MG63 (cell line): ENCODE measurements at regions not wholly inside any gene's neighbourhood (a gene's known extent, or its start where the extent isn't known, plus 50 kb on each side); places are given as distances from the start of the nearest gene placed in this dataset.

Experiments
- DNase-seq: peaks from one replicate; pipeline ENCODE4 v3.0.0-alpha.2; 2020
- H3K27me3 ChIP-seq: fragments of 250-450 bp; sonication (Bioruptor Pico); 2 replicates; pipeline ENCODE4 v1.5.1; 2020; ENCODE audit warnings: mild to moderate bottlenecking, moderate library complexity
- H3K36me3 ChIP-seq: fragments of 250-450 bp; sonication (Bioruptor Pico); 2 replicates; pipeline ENCODE4 v1.5.1; 2020; ENCODE audit warnings: mild to moderate bottlenecking, moderate library complexity
- H3K4me3 ChIP-seq: fragments of 250-450 bp; sonication (Bioruptor Pico); 2 replicates; pipeline ENCODE4 v1.5.1; 2020; ENCODE audit warnings: mild to moderate bottlenecking, moderate library complexity
- H3K9me3 ChIP-seq: fragments of 250-450 bp; sonication (Bioruptor Pico); 2 replicates; pipeline ENCODE4 v1.5.1; 2020; ENCODE audit warnings: mild to moderate bottlenecking, moderate library complexity

DNA sequence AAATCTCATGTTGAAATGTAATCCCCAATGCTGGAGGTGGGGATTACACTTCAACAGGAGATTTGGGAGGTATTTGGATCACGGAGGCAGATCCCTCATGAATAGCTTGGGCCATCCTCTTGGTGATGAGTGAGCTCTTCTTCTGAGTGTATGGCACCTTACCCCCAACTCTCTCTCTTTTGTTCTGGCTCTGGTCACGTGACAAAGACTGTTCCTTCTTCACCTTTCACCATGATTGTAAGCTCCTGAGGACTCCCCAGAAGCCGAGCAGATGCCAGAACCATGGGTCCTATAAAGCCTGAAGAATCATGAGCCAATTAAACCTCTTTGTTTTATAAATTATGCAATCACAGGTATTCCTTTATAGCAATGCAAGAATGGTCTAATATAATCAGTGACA is 684.2 kb downstream of the LIG4 start:
- Histone ChIP-seq H3K27me3 (no peaks in the 10 kb centered on the region), H3K4me3 (no peak overlapping the region), H3K36me3 (no peaks in the 10 kb centered on the region), H3K9me3 (no peaks in the 10 kb centered on the region)
- DNase-seq: no peak

DNA sequence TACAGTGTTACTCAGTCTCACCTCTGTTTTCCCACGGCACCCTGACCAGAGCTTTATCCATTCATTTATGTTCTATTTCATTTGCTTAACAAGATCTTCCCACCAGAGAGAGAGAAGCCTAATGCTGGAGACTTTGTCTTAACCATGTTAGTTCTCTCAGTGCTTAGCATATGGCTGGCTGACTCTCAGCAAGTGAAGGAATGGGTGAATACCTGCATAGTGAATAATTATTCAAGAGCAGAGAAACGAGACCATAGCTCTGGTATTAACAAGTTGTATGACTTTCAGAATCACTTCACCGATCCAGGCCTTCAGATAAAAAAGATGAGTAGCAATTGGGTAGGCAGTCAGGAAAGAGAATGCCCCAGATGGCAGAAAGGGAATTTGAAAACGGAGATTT is 686.3 kb downstream of the LIG4 start:
- Histone ChIP-seq H3K36me3 (no peaks in the 10 kb centered on the region), H3K9me3 (no peaks in the 10 kb centered on the region), H3K4me3 (no peak overlapping the region), H3K27me3 (no peaks in the 10 kb centered on the region)
- no peak for DNase-seq

DNA sequence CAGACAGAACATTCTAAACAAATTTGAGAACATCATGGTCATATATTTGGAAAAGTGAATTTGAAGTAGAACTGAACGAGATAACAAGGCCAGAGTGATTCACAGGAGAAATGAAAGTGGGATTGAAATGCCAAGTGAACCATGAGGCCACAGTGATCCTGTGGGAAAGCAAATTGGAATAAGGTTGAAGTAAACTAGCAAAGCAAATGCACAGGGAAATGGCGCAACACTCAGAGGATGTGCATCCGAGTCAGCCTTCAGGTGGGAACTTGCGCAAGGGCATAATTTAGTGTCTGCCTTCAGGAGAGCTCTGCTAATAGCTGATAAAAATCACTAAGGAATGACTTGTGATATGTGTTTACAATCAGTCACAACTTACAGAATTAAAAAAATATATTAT is 696.6 kb downstream of the LIG4 start:
- Histone ChIP-seq H3K27me3 (no peaks in the 10 kb centered on the region), H3K9me3 (no peaks in the 10 kb centered on the region)
- no peak for DNase-seq

DNA sequence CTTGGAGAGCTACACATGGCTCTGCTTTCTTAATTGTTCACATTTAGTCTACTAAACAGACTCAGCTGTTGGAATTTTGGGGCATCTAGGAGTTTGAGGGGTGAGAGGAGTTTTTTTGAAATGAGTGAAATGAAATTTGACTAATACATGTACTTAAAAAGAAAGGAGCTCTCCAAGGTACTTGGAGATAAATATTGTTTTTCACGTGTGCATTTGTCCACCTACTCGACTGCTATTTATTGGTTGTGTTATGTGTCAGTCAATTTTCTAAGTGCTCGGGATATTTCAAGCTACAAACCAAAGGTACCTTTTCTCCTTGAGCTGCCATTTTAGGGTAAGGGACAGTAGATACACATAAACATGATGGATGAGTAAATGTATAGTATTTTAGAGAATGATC is 697.0 kb downstream of the LIG4 start:
- DNase-seq: no peak
- H3K36me3 ChIP-seq: no peaks in the 10 kb centered on the region

More for the DNA sequence above, 696.6 kb downstream of the LIG4 start:
- Histone ChIP-seq H3K36me3 (no peaks in the 10 kb centered on the region), H3K4me3 (no peak overlapping the region)

DNA sequence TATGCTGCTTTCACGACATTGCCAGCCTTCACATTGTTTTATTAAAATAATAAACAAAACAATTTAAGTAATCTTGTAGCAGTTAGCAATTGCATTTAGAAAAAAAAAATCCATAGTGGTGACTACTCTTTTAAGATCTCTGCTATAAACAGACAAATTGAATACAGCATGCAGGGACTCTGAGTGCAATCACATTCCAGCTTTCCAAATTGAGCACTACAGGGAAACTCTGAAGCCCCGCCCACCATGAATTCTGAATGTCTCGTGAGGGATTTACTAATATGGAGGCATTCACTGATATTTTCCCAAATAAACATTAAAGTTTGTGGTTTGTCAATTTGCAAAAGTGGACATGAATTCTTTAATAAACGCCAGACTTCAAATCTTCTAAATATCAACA is 698.8 kb downstream of the LIG4 start:
- Histone ChIP-seq H3K27me3 (no peaks in the 10 kb centered on the region), H3K36me3 (no peaks in the 10 kb centered on the region), H3K9me3 (no peaks in the 10 kb centered on the region), H3K4me3 (no peak overlapping the region)
- peak; percentile 31 for DNase-seq

More for the DNA sequence above, 697.0 kb downstream of the LIG4 start:
- H3K27me3 ChIP-seq: no peaks in the 10 kb centered on the region
- H3K4me3 ChIP-seq: no peak overlapping the region
- no peaks in the 10 kb centered on the region for H3K9me3 ChIP-seq

DNA sequence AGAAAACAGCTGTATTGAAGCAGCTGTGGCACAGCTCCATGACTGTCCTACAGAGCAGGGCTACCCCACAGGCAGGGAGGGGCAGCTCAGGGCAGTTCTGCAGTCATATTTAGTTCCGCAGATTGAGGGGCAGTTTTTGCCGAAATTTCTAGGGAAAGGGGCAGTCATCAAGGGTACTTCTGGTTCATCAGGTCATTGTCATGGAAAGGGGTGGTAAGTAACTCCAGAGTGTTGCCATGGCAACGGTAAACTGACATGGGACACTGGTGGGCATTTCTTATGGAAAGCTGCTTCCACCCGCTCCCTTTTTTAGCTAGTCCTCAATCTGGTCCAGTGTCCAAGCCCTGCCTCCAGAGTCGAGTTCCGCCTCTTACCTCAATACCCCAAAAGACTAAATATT is 702.8 kb downstream of the LIG4 start:
- H3K36me3 ChIP-seq: no peaks in the 10 kb centered on the region
- DNase-seq: no peak
- H3K4me3 ChIP-seq: no peak overlapping the region
- no peaks in the 10 kb centered on the region for H3K9me3 ChIP-seq
- no peaks in the 10 kb centered on the region for H3K27me3 ChIP-seq

DNA sequence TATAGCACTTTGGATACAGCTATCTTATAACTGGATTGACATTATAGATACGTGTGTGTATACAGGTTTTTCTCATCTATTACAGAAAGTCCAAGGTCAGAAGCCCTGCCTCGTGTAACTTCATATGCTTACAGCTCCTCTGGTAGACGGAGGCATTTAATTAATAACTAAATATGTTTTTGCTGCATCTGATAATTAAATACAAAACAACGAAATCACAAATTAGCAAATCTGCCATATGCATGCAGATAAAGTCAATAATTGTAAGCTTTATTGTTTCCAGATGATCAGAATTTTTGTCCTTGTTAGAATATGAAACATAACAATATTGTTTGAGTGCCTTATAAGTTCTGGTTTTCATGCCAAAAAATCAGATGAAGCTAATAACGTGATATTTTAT is 717.7 kb downstream of the LIG4 start:
- DNase-seq: no peak
- H3K27me3 ChIP-seq: no peaks in the 10 kb centered on the region
- H3K36me3 ChIP-seq: no peaks in the 10 kb centered on the region
- 0 out of 2 replicates have a peak, but pooled peaks cover 2% of the 10 kb centered on the region for H3K9me3 ChIP-seq
- no peak overlapping the region for H3K4me3 ChIP-seq

DNA sequence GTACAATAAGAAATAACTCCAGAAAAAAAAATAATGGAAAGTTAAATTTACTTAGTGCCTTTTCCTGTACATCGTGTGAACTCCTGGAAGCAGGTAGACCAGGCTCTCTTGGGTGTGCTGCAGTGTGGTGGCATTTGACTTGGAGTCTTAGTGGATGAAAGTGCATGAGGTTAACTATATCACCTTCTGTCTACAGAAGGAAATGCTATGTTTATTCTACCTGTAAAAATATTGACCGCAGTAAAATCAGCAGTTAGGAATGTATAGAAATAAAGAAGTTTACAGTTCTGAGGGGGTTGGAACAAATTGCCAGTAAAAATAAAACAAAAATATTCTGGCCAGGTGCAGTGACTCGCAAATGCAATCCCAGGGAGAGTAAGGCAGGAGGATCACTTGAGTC is 722.1 kb downstream of the LIG4 start:
- no peak for DNase-seq
- Histone ChIP-seq H3K4me3 (no peak overlapping the region), H3K36me3 (no peaks in the 10 kb centered on the region), H3K9me3 (peaks cover 5% of the 10 kb centered on the region), H3K27me3 (no peaks in the 10 kb centered on the region)

DNA sequence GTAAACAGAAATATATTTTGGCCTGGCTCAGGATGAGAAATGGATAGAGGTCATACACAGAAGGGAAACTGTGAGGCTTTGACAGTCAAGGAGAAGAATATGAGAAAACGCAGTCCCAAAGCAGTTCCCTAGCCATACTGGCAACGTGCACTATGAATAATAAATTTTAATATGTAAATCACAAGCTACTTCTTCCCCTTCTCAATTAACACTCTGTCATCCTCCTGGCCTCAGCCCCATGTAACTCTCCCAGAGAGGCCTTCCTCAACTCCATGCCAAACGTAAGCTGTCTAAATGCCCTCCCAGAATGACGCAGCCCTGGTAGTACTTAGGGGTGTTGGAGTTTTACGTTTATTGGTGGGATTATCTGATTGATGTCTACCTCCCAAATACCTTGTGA is 732.6 kb downstream of the LIG4 start:
- no peak overlapping the region for H3K4me3 ChIP-seq
- no peaks in the 10 kb centered on the region for H3K36me3 ChIP-seq
- no peaks in the 10 kb centered on the region; the same call in 1 of the 2 replicates for H3K9me3 ChIP-seq
- no peak for DNase-seq
- no peaks in the 10 kb centered on the region for H3K27me3 ChIP-seq

DNA sequence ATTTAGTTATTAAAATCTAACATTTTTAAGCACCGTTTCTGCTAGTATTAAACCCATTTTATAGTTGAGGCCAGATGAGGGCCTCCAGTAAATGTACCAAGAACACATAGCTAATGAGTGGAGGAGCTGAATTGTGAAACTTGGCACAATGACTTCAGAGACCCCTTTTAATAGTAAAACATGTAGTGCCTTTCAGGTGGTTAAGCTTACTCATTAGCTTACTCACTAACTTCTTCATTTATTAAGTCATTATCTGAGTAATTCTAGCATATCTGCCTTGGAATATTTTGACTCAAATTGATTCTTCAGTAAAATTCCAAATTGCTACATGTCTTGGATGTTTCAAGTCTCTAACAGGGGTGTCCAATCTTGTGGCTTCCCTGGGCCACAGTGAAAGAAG is 735.2 kb downstream of the LIG4 start:
- no peak overlapping the region for H3K4me3 ChIP-seq
- H3K36me3 ChIP-seq: no peaks in the 10 kb centered on the region
- H3K27me3 ChIP-seq: no peaks in the 10 kb centered on the region
- DNase-seq: no peak
- H3K9me3 ChIP-seq: no peaks in the 10 kb centered on the region

DNA sequence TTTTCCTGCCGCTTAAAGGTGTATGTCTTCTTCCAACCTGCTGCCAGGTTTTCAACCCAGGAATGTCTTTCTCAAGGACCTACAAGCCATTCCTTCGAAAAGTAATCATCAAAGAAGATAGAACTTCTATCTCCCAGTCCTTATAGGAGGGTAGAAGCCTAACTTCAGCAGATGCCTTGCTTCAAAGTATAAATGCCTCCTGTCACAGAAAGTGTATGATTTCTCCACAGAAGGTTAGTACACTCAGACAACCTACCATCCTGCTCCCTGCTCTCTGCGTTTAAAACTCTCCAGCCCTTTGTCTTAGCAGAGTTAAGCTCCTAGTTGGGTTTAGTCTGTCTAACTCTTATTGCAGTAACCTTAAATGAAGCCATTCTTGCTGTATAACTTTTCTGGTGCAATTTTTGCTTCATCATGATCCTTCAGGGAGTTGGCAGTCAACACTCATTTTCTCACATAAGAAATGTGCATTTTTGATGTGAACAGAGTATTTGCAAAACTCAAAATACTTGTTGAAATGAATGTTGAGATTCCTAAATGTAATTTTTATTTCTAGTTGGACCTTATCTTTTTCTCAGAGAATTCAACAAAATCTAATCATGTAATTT is 737.5 kb downstream of the LIG4 start:
- Histone ChIP-seq H3K27me3 (no peaks in the 10 kb centered on the region), H3K36me3 (no peaks in the 10 kb centered on the region), H3K9me3 (no peaks in the 10 kb centered on the region), H3K4me3 (no peak overlapping the region)
- DNase-seq: no peak

DNA sequence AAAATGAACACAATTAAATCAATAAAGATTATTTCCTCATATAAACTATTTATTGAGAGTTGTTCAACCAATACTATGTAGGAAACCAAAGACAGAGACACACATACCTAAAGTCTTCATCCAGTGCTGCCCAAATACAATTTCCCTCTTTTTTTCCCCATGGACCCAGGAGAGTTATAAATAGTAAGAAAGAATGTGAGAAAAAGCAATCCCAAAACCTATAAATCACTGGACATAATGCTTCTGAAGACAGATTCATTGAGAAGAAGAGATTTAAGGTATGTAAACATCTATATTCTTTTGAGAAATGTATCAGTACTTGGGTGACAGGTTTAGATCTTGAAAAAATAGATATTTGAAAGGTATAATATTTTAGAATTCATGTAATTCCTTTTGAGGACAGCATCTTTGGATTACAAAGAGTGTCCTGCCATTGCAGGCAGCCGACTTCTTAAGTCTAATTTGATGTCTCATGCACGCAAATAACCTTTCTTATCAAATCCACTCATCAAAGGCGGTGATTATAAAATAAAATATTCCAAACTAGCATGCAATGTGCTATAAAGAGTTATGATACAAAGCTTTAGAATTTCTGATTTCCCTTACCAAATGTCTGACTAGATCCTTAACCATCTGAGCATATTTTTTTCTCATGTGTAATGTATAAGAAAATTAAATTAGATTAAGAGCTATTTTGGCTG is 739.4 kb downstream of the LIG4 start:
- no peaks in the 10 kb centered on the region for H3K27me3 ChIP-seq
- no peak overlapping the region for H3K4me3 ChIP-seq
- H3K36me3 ChIP-seq: no peaks in the 10 kb centered on the region
- no peaks in the 10 kb centered on the region for H3K9me3 ChIP-seq
- DNase-seq: no peak

DNA sequence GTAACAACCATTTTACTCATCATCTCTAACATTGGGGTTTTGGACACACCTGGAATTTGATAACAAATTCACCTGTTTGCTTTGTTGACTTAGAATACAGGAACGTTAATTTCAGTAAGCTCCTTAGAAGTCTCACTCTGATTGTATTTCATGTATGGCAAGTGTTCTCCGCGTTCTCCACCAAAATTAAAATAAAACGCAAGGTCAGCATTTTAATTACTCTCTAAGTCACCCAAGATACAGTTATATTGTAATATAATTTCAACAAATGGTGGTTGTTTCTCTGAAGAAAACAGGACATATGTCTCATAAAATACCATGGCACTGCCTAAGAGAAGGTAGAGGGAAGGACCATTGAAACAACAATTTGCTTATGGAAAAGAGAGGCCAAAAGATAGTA is 742.1 kb downstream of the LIG4 start:
- H3K9me3 ChIP-seq: no peaks in the 10 kb centered on the region
- H3K4me3 ChIP-seq: no peak overlapping the region
- no peaks in the 10 kb centered on the region for H3K36me3 ChIP-seq
- DNase-seq: no peak
- no peaks in the 10 kb centered on the region for H3K27me3 ChIP-seq

DNA sequence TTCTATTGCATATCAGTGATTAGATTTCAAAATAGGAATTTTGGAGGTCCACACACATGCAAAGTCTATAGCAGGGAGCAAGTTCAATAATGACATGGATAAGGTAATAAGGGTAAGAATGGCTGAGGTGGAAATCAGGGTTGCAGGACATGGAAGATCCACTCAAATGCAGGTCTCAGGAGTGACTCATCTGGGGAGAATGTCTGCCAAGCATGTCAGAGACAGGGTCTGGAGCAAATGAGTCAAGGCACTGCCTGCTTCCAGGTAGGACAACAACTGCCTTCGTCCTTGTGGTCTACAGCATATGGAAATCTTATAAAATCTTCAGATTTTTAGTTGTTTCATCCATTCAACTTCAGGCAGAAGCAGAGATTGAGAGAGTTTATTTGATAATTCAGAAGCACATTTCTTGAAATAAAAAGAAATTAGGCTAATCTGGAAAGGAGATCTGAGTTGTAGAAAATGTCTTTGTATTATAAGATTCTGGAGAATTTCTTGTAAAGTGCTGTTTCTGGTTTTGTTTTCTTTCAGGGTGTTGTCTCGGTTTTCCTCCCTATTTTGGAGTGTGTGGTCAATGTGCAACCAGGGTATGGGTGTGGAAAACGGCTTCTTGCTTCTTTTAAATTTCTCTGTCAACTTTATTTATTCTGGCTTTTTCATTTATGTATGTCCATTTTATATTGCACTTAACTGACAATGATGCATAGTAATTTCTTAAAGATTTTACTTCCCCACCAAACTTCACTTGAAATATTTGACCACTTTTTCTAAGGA is 748.8 kb downstream of the LIG4 start:
- Histone ChIP-seq H3K27me3 (no peaks in the 10 kb centered on the region), H3K9me3 (no peaks in the 10 kb centered on the region), H3K36me3 (no peaks in the 10 kb centered on the region), H3K4me3 (no peak overlapping the region)
- DNase-seq: peak; percentile 59

DNA sequence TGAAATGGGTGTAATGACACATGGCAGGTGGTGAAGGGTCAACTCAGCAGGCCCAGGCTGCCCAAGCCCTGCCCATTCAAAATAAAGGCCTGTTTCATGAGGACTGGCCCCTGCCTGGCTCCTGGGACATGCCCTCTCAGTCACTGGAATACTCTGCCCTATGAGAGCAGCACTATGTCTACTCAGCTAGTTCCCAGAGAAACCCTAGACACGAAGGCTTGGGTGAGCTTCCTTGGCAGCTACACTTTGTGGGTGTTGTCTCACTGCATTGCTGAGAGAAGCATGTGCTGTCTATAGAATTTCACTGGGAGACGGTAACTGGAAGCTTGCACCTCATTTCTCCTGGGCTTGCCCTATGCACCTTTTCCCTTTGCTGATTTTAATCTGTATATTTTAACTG is 752.8 kb downstream of the LIG4 start:
- Histone ChIP-seq H3K9me3 (no peaks in the 10 kb centered on the region), H3K27me3 (no peaks in the 10 kb centered on the region), H3K4me3 (no peak overlapping the region), H3K36me3 (no peaks in the 10 kb centered on the region)
- DNase-seq: peak; percentile 16

DNA sequence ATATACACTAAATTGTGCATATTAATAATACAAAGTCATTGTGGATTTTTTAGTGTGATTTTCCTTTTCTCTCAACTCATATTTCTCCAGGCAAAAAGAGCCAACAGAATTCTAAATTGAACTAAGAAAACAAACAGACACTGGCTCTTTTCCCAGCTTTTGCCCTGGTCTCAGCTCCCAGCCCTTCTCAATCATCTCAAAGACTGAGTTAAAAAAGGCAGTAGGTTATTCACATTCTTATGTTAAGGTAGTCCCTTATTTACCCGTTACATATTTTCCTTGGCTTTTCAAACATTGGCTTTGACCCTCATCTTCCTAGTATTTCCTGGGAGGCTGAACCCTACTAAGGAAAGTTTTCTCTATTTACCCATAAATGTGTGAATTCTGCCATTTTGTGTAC is 753.6 kb downstream of the LIG4 start:
- no peak overlapping the region for H3K4me3 ChIP-seq
- H3K27me3 ChIP-seq: no peaks in the 10 kb centered on the region
- H3K9me3 ChIP-seq: no peaks in the 10 kb centered on the region
- H3K36me3 ChIP-seq: no peaks in the 10 kb centered on the region
- DNase-seq: peak; percentile 32

DNA sequence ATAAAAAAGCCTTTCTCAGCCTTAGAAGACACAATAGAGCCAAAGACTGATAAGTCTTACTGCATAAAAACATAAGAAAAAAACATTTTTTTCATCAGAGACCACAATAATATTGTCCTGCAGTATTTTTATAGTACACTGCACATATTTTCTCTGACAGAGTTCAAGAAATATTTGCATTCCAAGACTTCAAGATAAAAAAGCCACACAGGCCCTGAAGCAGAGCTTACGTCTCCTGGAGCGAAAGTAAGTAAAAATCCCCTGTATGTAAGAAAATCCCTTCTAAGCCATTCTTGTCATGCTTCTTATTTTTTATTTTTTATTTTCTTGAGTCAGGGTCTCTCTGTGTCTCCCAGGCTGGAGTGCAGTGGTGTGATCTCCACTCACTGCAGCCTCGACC is 755.9 kb downstream of the LIG4 start:
- Histone ChIP-seq H3K4me3 (no peak overlapping the region), H3K36me3 (no peaks in the 10 kb centered on the region), H3K9me3 (peaks cover 3% of the 10 kb centered on the region), H3K27me3 (no peaks in the 10 kb centered on the region)
- DNase-seq: no peak

DNA sequence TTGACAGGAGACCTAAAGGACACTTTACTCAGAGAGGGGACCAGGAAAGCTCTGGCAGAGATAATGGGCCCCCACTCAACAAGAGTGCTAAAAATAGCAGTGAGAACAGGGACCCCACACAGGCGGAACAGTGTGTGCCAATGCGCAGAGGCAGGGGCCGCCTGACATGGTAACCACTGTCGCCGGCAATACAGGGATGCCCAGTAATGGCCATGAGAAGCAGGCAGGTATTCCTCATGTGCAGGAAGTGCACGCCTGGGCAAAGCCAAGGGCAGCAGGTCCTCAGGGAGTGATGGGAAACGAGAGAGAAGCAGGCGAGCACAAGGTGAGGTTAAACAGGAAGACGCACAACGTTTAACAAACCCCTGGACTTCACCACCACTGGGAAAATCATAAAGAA is 757.1 kb downstream of the LIG4 start:
- H3K9me3 ChIP-seq: peaks cover 14% of the 10 kb centered on the region
- H3K4me3 ChIP-seq: no peak overlapping the region
- H3K27me3 ChIP-seq: no peaks in the 10 kb centered on the region
- no peaks in the 10 kb centered on the region for H3K36me3 ChIP-seq
- DNase-seq: no peak
